ENCODE measurements at regions not wholly inside any gene's neighbourhood (a gene's known extent, or its start where the extent isn't known, plus 50 kb on each side); places are given as distances from the start of the nearest gene placed in this dataset.

- no peak for DNase-seq
Observed at GRCh38 chr6:40265615-40266014, 321.5 kb downstream of the LRFN2 start.

GRCh38 chr6:40263970-40264369 lies 323.2 kb downstream of the LRFN2 start:
- DNase-seq: no peak

GRCh38 chr6:40262363-40262762 lies 324.8 kb downstream of the LRFN2 start:
- no peak for DNase-seq

- no peak for DNase-seq
Observed at GRCh38 chr6:40258531-40258930, 324.3 kb upstream of the MOCS1 start.

- no peak for DNase-seq
Observed at GRCh38 chr6:40256831-40257230, 322.6 kb upstream of the MOCS1 start.

GRCh38 chr6:40256224-40256623 lies 322.0 kb upstream of the MOCS1 start:
- no peak for DNase-seq

GRCh38 chr6:40253420-40253819 lies 319.2 kb upstream of the MOCS1 start:
- DNase-seq: no peak

- no peak for DNase-seq
Observed at GRCh38 chr6:40252531-40253258, 318.4 kb upstream of the MOCS1 start.

GRCh38 chr6:40251637-40252300 lies 317.5 kb upstream of the MOCS1 start:
- no peak for DNase-seq

- no peak for DNase-seq
Observed at GRCh38 chr6:40249935-40250334, 315.7 kb upstream of the MOCS1 start.

- no peak for DNase-seq
Observed at GRCh38 chr6:40247516-40248115, 313.4 kb upstream of the MOCS1 start.

GRCh38 chr6:40244699-40245098 lies 310.4 kb upstream of the MOCS1 start:
- DNase-seq: no peak

- no peak for DNase-seq
Observed at GRCh38 chr6:40232698-40233097, 298.4 kb upstream of the MOCS1 start.

- DNase-seq: no peak
Observed at GRCh38 chr6:40227735-40228134, 293.5 kb upstream of the MOCS1 start.

- DNase-seq: no peak
Observed at GRCh38 chr6:40222354-40222753, 288.1 kb upstream of the MOCS1 start.

GRCh38 chr6:40219799-40220198 lies 285.5 kb upstream of the MOCS1 start:
- no peak for DNase-seq

- DNase-seq: no peak
Observed at GRCh38 chr6:40210628-40211056, 276.4 kb upstream of the MOCS1 start.

- no peak for DNase-seq
Observed at GRCh38 chr6:40205801-40206200, 271.5 kb upstream of the MOCS1 start.

GRCh38 chr6:40205004-40205403 lies 270.7 kb upstream of the MOCS1 start:
- DNase-seq: no peak

- no peak for DNase-seq
Observed at GRCh38 chr6:40197371-40197770, 263.1 kb upstream of the MOCS1 start.

- DNase-seq: no peak
Observed at GRCh38 chr6:40196135-40196518, 261.9 kb upstream of the MOCS1 start.

- no peak for DNase-seq
Observed at GRCh38 chr6:40195428-40196134, 261.3 kb upstream of the MOCS1 start.

GRCh38 chr6:40194447-40195170 lies 260.3 kb upstream of the MOCS1 start:
- DNase-seq: no peak

Measured in stimulated activated CD8-positive, alpha-beta memory T cell treated with anti-CD3 and anti-CD28 coated beads, Interleukin-4, amount 100 ng/mL, for 48 hours (primary cell).